GM19023 (cell line): ENCODE measurements at regions not wholly inside any gene's neighbourhood (a gene's known extent, or its start where the extent isn't known, plus 50 kb on each side); places are given as distances from the start of the nearest gene placed in this dataset.
"Not testable (repeated sequence)": the region's sequence is repeated elsewhere in the genome, so short reads cannot be mapped to it uniquely, and the experiment has no call there.

Source experiments
- ATAC-seq: cut with Tn5 transposase; IDR thresholded peaks from one replicate; pipeline ENCODE4 v1.9.1; 2021; ENCODE audit warnings: mild to moderate bottlenecking, moderate library complexity; ENCODE audit not compliant: unreplicated experiment

DNA sequence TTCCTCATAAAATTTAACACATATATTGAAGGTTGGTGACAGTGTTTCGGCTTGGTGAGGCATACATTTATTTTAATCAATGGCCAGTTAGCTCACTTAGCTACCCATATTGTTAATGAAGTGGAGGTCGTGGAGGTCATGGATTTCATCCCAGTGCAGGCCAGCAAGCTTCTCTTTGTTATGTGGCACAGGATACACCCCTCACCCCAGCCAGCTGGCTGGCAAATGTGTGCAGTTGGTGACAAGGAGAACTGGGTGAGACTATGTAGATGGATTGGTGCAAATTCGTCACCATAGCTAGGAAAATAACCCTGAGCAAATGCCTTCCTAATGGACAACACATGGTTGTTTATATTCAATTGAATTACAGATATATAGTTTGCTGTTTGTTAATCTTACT is 50.5 kb upstream of the FOXP2 start:
- ATAC-seq = no peak

DNA sequence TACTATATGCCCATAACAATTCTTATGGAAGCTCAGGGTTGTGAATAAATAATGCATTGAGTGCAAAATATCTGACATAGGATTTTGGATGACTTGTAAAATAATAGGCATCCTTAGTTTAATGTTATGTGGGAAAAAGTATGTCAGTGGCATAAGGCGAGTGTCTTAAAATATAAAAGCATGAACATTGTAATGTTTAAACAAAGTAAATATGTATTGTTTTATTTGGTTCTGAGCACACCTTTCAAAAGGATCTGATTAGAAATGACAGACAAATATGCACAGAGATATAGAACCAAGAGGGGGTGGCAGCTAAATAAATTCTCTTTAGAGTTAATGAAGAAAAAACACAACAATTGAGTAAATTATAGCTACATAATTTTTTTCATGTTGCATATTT is 51.3 kb upstream of the FOXP2 start:
- no peak for ATAC-seq

DNA sequence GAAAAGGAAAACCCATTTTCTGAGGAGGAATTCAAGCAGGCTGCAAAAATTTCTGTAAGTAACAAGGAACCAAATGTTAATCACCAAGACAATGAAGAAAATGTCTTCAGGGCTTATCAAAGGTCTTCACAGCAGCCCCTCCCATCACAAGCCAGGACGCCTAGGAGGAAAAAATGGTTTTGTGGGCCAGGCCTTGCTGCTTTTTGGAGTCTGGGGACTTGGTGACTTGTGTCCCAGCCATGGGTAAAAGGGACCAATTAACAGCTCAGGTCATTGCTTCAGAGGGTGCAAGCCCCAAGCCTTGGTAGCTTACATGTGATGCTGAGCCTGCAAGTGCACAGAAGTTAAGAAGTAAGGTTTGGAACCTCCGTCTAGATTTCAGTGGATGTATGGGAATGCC is 55.7 kb upstream of the FOXP2 start:
- ATAC-seq = no peak

DNA sequence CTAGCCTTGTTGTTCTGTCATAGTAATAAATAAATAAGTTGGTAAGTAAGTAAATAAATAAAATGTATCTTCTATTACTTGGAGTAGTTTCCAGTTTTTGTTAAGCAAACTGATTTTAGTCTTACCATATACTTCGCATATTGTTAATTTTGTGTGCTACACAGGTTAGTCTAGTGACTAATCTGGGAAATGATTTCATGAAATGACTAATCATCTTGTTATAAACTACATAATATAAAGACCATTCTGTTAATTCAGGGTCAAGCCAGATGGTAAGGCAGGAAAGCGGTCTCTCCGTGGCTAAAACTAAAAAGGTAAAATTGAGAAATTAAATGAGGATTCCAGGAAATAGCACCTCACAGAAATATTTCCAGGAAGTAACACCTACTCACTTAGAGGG is 58.5 kb upstream of the FOXP2 start:
- no peak for ATAC-seq

DNA sequence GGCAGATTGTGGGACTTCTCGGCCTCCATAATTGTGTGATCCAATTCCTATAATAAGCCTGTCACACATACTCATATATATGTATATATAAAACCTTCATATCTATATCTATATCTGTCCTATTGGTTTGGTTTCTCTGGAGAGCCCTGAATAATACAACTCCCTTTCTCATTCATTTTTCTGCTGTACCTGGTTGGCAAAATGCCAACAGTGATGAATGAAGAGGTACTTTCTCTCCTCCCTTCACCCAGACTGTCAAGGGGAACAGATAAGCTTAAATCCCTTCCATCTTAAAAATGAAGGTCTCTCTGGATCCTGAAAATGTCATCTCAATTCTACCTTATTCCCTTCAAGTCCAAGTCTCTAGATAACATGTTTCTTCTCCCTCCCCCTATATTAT is 60.3 kb upstream of the FOXP2 start:
- no peak for ATAC-seq

DNA sequence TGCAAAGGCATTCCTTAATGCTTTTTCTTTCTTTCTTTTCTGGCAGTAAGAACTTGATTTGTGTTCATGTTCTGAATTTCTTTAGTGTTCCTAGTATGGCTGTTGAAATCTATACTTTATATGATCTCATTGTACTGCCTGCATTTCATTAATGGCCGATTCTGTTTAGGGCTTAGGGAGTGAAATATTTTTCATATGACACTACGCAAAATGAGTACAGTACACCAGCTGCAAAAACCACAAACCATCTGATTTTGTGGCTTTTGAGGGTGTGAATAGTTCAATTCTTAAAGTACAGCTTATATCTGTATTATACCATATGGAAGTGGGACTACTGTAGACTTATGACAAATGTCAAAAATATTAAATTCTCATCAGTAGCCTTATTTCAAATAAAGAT is 69.1 kb upstream of the FOXP2 start:
- ATAC-seq = no peak

DNA sequence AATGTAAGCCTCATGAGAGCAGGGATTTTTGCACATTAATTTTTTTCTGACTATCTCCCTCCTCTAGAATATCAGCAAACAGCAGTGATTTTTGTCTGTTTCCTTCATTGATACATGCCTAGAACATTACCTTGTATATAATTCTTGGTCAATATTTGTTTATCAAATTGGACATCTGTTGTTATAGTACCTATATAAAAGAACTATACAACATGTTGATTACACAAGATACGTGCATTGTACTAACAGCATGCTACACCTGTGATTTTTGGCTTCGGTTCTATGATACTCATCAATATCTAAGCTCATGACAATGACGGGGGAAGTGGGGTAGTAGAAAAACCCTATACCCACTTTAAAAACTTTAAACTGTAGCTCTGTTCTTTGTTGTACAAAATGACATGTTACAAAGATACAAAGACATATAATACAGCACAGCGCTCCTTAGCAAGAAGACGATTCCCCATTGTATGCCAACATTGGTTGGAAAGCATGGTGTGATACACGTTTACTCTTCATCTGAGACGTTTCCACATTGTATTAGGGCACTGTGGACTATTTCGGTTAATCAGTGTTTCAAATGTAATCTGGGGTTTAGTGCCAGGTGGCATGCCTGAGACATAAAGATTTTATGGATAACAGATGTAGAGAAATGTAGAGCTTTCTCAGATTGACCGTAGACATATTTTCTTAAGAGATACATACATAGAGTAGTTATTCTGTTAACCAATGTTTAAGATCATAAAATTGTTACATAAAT is 70.5 kb upstream of the FOXP2 start:
- ATAC-seq = no peak

DNA sequence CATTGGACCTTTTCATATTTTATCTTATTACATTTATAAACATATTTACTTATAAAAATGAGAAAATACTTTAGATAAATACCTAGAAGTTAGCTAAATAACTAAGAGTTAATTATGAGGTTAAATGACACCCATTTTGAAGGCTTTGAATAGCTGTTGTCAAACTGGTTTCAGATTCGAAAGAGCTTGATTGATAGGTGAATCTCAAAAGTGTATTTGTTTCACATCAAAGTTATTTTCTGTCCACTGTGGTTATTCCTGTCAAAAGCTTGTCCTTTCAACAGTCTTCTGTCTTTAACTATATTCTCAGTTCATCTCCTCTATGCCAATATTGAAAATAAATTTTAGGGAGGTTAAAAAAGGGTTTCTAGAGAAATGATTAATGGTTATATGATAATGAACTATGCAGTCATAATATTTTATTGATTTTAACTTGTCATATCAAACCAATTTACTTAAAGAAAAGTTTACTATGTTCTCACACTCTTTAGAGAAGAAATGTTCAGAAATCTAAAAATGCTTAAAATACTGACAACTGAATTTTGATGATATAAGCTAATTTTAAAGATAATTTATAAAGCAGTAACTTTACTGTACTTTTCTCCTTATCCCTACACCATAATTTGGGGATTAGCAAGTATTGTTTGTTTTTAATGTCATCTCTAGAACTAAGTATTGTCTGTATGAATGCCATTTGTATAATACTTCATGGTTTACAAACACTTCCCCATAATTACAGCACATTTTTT is 72.0 kb upstream of the FOXP2 start:
- ATAC-seq = no peak

DNA sequence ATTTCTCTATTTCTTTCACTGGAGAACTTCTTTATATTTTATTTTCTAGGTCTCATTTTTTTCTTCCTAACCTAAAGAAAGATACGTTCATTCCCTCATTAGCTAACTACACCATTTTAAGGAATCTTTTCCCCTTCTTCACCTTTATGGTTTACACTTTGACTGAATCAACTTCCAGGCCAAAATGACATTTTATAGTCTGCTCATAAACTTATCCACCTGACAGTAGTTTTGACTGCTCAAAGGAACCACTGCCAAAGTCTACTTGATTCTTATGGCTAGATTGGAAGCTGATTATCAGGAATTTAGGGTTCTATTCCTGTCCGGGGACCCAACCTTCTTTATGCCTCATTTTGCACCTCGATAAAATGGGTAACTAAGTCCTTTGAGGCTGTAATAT is 73.0 kb upstream of the FOXP2 start:
- no peak for ATAC-seq

DNA sequence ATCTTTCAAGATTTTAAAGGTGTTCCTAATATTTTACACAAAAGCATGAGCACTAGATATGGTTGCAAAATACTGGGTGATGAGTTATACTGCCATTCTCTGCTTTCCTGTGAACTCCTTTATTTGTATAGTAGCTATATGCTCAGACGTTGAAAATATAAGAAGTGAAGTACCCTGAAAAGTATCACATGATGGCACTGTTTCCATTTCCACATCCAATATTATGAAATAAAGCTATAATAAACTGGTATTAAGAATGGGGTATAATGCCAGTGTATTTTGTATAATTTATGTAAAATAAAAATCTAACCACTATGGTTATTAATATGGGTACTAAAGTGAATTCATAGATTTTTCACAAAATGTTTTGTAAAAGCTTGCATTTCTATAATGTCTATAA is 79.6 kb upstream of the FOXP2 start:
- ATAC-seq = no peak

DNA sequence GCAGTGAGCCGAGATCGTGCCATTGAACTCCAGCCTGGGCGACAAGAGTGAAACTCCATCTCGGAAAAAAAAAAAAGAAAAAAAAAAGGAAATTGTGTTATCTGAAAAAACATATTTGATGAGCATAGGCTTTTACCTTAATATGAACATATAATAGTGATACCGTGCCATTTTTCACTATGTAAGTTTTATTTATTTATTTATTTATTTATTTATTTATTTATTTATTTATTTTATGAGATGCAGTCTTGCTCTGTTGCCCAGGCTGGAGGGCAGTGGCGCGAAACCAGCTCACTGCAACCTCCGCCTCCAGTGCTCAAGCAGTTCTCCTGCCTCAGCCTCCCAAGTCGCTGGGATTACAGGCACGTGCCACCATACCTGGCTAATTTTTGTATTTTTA is 85.2 kb upstream of the FOXP2 start:
- not testable (repeated sequence) for ATAC-seq

DNA sequence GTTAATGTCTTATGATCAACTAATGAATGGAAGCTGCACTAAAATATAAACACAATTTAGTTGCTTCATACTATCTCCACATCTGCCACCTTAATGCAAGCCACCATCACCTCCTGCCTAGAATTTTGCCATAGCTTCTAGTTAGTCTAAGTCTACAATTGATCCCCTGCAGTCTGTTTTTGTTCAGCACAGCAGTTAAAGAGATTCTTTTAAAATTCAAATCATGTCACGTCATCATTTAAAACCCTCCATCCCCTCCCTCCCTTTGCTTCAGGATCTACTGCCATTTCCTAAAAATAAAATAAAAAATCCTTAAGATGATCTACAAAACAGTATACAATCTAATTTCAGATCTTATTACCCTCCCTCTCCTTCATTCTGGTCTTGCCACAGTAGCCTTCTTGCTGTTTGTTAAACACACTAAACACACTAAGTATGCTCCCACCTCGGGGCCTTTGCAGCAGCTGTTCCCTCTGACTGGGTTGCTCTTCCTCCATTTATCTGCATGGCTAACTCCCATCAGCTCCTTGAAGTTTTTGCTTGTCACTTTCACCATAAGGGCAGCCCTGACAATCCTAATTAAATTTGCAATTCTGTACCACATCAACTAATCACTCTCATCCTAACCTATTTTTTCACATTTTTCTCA is 97.0 kb upstream of the FOXP2 start:
- ATAC-seq = no peak

DNA sequence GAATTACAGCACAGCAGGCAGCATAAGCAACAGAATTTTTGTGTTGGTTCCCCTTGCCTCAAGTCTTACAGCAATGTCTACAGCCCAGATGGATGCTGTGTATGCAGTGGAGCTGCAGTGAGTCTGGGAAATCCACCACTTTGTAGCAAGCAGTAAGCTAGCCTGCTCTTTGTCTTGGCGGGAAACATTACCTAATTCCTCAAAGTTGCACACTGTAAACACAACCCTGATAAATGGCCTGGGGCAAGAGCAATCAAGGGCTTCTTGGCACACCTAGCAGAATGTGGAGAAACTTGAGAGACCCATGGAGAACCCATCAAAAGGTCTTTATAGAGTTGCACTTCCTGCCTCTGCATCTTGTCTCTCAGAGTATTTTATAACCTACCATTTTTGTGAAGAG is 102.0 kb upstream of the FOXP2 start:
- no peak for ATAC-seq

DNA sequence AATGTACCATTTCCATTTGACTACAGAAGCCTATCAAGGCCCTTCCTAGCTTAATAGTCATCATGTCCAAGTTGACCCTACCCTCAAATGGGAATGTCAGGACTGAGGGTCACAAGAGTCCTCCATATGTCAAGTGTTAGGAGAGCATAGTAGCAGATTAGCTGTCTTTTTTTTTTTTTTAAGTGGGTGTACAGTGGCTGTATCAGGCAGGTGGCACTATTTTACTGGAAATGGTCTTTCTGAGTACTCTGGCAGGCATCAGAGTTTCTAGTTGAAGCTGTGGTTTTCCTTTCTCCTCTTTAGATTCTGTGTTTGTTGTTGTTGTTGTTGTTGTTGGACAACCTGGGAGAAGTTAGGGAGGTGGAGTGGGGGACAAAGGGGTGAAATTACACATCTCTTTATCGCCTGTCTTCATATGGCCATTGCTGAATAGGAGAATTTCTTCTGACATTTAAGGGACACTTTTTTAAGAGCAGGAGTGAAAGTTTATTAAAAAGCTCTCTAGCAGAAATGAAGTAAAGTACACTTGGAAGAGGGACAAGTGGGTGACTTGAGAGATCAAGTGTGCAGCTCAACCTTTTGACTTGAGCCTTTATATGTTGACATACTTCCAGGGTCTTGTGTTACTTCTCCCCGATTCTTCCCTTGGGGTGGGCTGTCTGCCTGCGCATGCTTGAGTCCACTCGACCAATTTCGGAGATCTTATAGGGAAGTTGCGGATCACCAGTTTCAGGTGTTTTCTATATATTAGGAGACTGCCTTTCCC is 104.1 kb upstream of the FOXP2 start:
- no peak for ATAC-seq

DNA sequence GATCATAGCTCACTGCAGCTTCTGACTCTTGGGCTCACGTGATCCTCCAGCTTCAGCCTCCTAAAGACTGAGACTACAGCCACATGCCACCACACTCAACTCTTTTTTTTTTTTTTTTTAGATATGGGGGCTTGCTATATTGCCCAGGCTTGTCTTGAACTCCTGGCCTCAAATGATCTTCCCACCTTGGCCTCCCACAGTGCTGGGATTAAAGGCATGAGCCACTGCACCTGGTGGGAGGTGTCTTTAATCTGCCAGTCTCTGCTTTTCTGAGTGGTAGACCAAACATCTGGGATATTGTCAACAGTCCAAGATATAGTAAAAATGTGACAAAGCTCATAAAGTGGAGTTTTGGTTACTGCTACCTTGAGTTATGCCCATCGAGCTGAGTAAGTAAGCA is 104.9 kb upstream of the FOXP2 start:
- no peak for ATAC-seq

DNA sequence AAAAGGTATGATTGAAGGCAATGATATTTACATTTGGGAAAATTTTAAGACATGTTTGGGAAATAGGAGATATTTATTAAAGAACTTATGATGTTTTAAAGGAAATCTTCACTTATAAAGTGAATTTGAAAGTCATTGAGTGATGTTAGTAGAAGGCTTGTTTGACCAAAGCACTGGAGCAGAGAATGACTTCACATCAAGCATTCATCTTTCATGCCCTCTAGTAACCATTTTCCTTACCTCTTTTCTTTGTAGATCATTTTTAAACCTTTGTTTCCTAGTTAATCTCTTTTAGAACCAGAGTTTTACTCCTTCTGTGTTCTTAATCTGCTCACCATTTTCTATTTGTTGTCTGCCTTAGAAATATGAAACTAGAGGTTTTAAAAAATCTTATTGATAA is 111.3 kb upstream of the FOXP2 start:
- ATAC-seq = no peak

DNA sequence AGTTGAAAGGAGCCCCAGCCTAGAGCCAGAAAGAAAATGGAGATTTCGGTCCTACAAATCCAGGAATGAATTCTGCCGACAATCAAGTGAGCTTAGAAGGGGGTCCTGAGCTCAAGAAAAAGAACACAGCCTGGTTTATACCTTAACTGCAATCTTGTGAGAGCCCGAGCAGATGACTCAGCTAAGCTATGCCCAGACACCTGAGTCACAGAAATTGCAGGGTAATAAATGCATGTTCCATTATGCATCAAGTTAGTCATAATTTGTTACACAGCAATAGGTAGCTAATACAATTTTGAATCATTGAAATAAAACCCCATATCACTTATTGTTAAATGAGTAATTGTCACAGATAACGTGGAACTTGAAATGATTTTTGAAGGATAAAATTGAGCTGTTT is 111.8 kb upstream of the FOXP2 start:
- ATAC-seq = no peak

DNA sequence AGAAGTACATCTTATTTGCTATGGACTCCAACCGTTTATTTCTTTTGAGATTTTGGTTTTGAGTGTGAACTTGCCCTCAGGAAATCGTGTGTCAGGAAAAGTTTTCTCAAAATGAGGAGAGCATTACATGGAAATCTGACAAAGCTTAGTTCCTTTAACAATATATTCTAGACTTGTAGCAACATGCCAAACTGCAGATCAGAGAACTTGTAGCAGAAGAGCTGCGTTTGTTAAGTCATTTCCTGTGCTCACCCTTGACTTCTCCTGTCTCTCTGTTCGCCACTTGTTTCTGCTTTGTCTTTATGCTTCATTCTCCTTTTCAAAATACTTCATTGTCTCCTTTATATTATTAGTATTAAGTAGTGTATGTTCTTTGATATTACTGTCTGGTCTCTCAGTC is 116.6 kb upstream of the FOXP2 start:
- no peak for ATAC-seq

DNA sequence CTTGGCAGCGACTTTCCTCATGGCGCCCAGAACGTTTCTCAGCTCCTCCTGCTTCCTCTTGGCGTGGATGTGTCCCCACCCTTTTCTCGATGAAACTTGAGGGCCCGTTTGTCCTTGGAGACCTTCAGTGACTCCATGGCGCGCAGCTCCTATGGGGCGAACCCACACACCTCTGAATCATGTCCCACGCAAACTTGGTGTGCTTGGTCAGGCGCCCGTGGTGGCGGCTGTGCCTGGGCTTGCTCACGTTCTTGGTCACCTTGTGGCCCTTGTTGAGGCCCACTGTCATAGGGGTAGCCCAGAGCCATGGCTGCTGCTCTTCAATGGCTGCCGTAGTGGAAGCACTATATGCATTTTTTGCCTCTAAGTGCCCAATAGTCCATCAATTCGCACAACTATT is 117.5 kb upstream of the FOXP2 start:
- ATAC-seq = no peak

DNA sequence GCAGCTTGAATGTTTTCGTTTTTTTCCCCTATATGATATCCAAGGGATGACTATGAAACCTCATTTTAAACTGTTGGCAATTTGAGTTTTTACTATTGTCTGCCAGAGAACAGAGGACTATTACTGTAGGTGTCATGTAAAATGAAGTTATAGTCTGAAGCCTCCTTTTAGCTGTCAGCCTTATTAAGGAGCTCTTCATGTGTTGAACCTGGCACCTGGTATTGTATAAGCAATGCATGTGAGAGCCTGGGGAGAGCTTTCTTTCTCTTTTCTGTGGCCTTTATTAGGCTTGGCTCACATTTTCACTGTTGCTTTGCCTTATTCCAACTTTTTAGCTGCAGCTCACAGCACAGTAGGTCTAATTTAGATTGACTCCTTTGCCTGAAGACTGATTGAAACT is 119.1 kb upstream of the FOXP2 start:
- ATAC-seq = no peak

DNA sequence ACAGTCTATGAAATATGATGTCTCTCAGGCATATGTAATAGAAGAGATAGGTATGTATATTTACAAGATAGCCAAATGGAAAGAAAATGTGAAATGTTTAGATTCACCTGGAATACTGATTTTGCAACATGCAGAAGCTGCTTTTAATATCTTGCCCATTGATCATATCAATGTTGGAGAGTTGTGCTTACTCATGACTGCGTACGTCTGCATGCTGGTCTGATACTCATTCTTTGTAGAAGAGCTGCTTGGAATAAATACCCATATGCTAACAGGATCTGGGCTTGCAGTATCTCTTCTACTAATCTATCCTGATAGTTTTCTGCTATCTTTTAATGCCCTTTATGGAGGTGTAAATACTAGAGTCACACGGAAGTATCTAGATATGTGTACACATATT is 120.6 kb upstream of the FOXP2 start:
- ATAC-seq = no peak
